Epithelial cell of esophagus (primary cell): ENCODE measurements at regions not wholly inside any gene's neighbourhood (a gene's known extent, or its start where the extent isn't known, plus 50 kb on each side); places are given as distances from the start of the nearest gene placed in this dataset.
A peak's percentile ranks its signal among the peaks of the same experiment; 100 is the strongest.

Source experiments
- DNase-seq: peaks from one replicate; pipeline ENCODE4 v3.0.0; 2010; ENCODE audit warnings: low read depth
- H3K4me3 ChIP-seq: 2 replicates; pipeline ENCODE4 v1.5.1; 2011; ENCODE audit warnings: mild to moderate bottlenecking, low read length, control low read depth
- CTCF ChIP-seq: IDR thresholded peaks from 2 replicates; pipeline ENCODE4 v1.5.1; 2011; ENCODE audit warnings: low read depth, mild to moderate bottlenecking, low read length, control low read depth, inconsistent platforms; ENCODE audit not compliant: insufficient read depth; ENCODE audit errors: missing control alignments

GRCh38 chr2:48104418-48104817 is 198.1 kb upstream of the FBXO11 start:
- TF ChIP-seq CTCF: no peak
- no peak for DNase-seq
- no peak overlapping the region for H3K4me3 ChIP-seq

GRCh38 chr2:48105848-48106247 is 199.6 kb upstream of the FBXO11 start:
- H3K4me3 ChIP-seq: no peak overlapping the region
- TF ChIP-seq CTCF: no peak
- no peak for DNase-seq

DNA sequence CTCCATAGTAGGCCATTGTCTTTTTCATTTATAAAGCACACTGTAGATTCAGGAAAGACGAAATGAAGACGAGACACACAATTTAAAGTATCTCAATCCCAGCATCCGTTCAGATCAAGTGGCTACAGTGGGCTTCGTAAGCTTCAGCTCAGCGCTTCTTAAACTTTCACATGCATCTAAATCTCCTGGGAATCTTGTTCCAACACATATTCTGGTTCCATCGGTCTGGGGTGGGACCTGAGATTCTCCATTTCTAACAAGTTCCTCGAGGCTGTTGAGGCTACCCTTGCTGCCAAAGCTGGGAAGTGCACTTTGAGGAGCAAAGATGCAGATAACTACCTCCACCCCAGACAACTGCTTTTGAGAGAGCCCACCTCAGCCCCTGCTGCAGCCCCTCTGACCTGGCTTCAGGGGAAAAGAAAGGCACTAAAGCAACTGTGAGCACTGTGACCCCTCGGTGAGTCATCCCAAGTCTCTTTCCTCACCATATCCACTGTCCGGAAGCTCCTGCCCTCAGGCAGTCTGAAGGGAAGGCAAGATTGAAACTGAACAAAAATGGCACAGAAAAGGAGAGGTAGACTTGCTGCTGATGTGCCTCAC is 201.1 kb upstream of the FBXO11 start:
- H3K4me3 ChIP-seq: no peak overlapping the region
- peak; percentile 90 for DNase-seq
- no peak for TF ChIP-seq CTCF

- no peak for TF ChIP-seq CTCF
- H3K4me3 ChIP-seq: no peak overlapping the region
- DNase-seq: no peak
Observed at GRCh38 chr2:48108455-48108854, 202.2 kb upstream of the FBXO11 start.

GRCh38 chr2:48109491-48110204 is 203.3 kb upstream of the FBXO11 start:
- no peak for TF ChIP-seq CTCF
- H3K4me3 ChIP-seq: no peak overlapping the region
- DNase-seq: no peak

DNA sequence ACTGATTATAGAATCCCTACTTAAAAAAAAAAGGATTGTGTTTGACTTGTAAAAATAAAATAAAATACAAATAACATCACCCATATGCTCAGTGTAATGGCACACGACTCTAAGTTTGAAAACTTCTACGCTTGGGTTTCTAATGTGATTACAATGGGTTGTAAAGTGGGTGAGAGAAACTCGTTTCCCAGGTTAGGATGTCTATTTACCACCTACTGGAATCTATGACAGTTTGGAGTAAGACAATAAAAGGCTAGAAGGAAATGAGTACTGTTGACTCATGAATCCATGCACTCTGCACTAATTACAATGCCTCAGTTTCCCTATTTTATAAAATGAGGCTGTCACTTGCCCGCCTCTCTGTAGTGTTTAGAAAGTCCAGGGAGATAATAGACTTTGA is 204.0 kb upstream of the FOXN2 start:
- TF ChIP-seq CTCF: no peak
- DNase-seq: peak; percentile 58
- H3K4me3 ChIP-seq: no peak overlapping the region

DNA sequence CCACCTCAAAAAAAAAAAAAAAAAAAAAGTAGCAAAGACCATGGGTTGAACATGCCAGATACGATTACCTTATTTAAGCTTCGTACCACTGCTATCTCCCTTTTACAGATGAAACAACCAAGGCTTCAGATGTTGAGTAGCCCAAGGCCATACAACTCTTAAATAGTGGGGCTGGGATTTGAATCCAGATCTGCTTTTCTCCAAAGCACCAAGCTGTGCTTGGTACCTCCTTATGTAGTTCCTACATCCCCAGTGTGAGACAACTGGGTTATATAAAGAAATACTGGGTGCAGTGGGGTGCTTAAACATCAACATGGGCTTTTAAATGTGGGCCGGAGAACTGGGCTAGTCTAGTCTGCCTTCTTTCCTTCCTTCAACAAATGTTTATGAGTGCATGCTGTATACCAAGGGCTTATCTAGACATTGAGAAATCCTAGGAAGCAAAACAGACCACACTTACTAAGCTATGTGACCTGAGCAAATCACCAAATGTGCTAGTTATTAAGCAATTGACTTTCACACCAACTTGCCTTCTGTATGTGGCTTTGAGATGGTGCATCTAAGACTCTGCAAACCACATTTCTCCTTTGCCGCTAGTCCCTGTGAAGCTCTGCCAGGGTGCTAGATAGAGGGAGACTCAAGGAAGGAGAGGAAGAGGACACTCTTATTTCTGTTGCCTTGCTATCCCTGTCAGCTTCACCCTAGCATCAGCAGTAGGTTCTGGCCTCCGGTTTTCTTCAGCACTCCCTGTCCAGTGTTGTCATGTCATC is 201.4 kb upstream of the FOXN2 start:
- H3K4me3 ChIP-seq: no peak overlapping the region
- no peak for TF ChIP-seq CTCF
- peak; percentile 70 for DNase-seq
